ENCODE measurements at regions not wholly inside any gene's neighbourhood (a gene's known extent, or its start where the extent isn't known, plus 50 kb on each side); places are given as distances from the start of the nearest gene placed in this dataset.

- Histone ChIP-seq H3K36me3 (ENCODE audit: control insufficient read depth, insufficient read depth, low read length) (no peaks in the 10 kb centered on the region), H3K9ac (ENCODE audit: low read depth, low read length) (no peak overlapping the region), H2AK9ac (replicated peaks; ENCODE audit: low read depth, low read length, poor library complexity) (no peak overlapping the region), H4K91ac (ENCODE audit: insufficient read depth, low read depth, low read length) (no peak overlapping the region), H4K20me1 (ENCODE audit: insufficient read depth, low read length) (no peaks in the 10 kb centered on the region), H2AFZ (replicated peaks; ENCODE audit: low read length, poor library complexity) (no peak overlapping the region), H3K4ac (ENCODE audit: low read depth, low read length) (no peak overlapping the region), H2BK5ac (ENCODE audit: low read depth, low read length, poor library complexity, severe bottlenecking) (no peak overlapping the region), H3K23ac (ENCODE audit: low read depth, low read length) (no peak overlapping the region), H2BK120ac (ENCODE audit: low read depth, low read length) (no peak overlapping the region), H2BK20ac (ENCODE audit: low read depth, low read length) (no peak overlapping the region), H3K4me2 (ENCODE audit: low read depth, low read length) (no peak overlapping the region), H3K9me1 (ENCODE audit: insufficient read depth, low read length) (no peaks in the 10 kb centered on the region), H2AK5ac (ENCODE audit: low read depth, low read length) (no peak overlapping the region), H3K4me1 (ENCODE audit: control insufficient read depth, insufficient read depth, low read length) (no peaks in the 10 kb centered on the region), H3K56ac (ENCODE audit: extremely low read depth, insufficient read depth, low read length) (no peak overlapping the region), H3K14ac (replicated peaks; ENCODE audit: low read depth, low read length) (no peak overlapping the region), H4K5ac (ENCODE audit: low read depth, low read length) (no peak overlapping the region), H3K18ac (ENCODE audit: low read depth, low read length) (no peak overlapping the region), H2BK15ac (ENCODE audit: low read depth, low read length) (no peak overlapping the region), H3K79me1 (ENCODE audit: low read depth in 1 of 2, low read length in 2 of 2) (no peaks in the 10 kb centered on the region), H3K27ac (ENCODE audit: insufficient read depth, low read length) (no peak overlapping the region), H3K9me3 (ENCODE audit: control insufficient read depth, insufficient read depth, low read length) (0 out of 2 replicates have a peak, but pooled peaks cover 2% of the 10 kb centered on the region), H3K4me3 (ENCODE audit: insufficient read depth, low read depth, low read length) (no peak overlapping the region), H3K27me3 (ENCODE audit: control insufficient read depth, insufficient read depth, low read length) (no peaks in the 10 kb centered on the region), H4K8ac (ENCODE audit: low read depth in 2 of 2, low read length in 2 of 2) (no peak overlapping the region)
- dilution Hi-C loops (cut with HindIII; ENCODE audit: low sequenced_read_pairs, unreplicated experiment) = no loop called here
- no TSS peak for BruUV-seq (replicated peaks)
- ChIA-PET POLR2A (ENCODE audit: unreplicated experiment) (no interaction called here), CTCF (no interaction called here)
- intact Hi-C loops (cut with micrococcal nuclease) = no loop called here
- no peak for DNase-seq
- ATAC-seq (ENCODE audit: low read depth) = no peak
- in situ Hi-C loops (cut with MboI; ENCODE audit: low sequenced_read_pairs) = no loop called here
- no CpG with 5 or more reads among the region's 4 CpGs for WGBS, 2 experiments (ENCODE audit: extremely low coverage in 2 of 2, insufficient read length in 1 of 2)
- TF ChIP-seq ELK1 (IDR thresholded peaks at IDR 0.05; ENCODE audit: borderline replicate concordance, low read depth, low read length) (no peak), RCOR1 (IDR thresholded peaks at IDR 0.05; ENCODE audit: insufficient replicate concordance, low read length) (no peak), MAFK (IDR thresholded peaks at IDR 0.05; ENCODE audit: low read depth, low read length) (no peak)
- TF ChIP-seq, protein P1, sequence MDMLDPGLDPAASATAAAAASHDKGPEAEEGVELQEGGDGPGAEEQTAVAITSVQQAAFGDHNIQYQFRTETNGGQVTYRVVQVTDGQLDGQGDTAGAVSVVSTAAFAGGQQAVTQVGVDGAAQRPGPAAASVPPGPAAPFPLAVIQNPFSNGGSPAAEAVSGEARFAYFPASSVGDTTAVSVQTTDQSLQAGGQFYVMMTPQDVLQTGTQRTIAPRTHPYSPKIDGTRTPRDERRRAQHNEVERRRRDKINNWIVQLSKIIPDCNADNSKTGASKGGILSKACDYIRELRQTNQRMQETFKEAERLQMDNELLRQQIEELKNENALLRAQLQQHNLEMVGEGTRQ (IDR thresholded peaks at IDR 0.05; ENCODE audit: low read depth, low read length) = no peak
Observed at GRCh38 chr13:81199956-81200355, 859.0 kb upstream of the SPRY2 start.

Data from IMR-90 (cell line).